ENCODE measurements at regions not wholly inside any gene's neighbourhood (a gene's known extent, or its start where the extent isn't known, plus 50 kb on each side); places are given as distances from the start of the nearest gene placed in this dataset.

- H3K27ac ChIP-seq (ENCODE audit: low read depth in 1 of 2, low read length in 2 of 2): no peak overlapping the region
- no peak overlapping the region for H3K4me3 ChIP-seq (replicated peaks in 1 of 3; ENCODE audit: low read depth in 2 of 3, low read length in 3 of 3)
- no peak for DNase-seq
- H3K4me3 Mint-ChIP-seq: no peak overlapping the region
- H2AFZ ChIP-seq (ENCODE audit: insufficient read depth, low read depth, low read length, poor library complexity, severe bottlenecking): no peak overlapping the region
- H3K4me2 ChIP-seq (replicated peaks; ENCODE audit: extremely low read depth, low read length, poor library complexity, severe bottlenecking): no peak overlapping the region
- H3K9me3 ChIP-seq (replicated peaks in 1 of 2; ENCODE audit: control insufficient read depth in 1 of 2, insufficient read depth in 1 of 2, low read length in 2 of 2): no peaks in the 10 kb centered on the region
- no peaks in the 10 kb centered on the region for H4K20me1 ChIP-seq (ENCODE audit: insufficient read depth, low read length)
- no peaks in the 10 kb centered on the region for H3K36me3 ChIP-seq (replicated peaks in 1 of 2; ENCODE audit: control insufficient read depth in 1 of 2, insufficient read depth in 2 of 2, low read length in 2 of 2)
- no peaks in the 10 kb centered on the region for H3K4me1 ChIP-seq (ENCODE audit: control insufficient read depth in 1 of 2, insufficient read depth in 2 of 2, low read length in 2 of 2)
- intact Hi-C loops (cut with micrococcal nuclease): no loop called here
- H3K36me3 Mint-ChIP-seq: no peaks in the 10 kb centered on the region
- no peaks in the 10 kb centered on the region for H3K27me3 ChIP-seq (ENCODE audit: control insufficient read depth in 2 of 2, insufficient read depth in 2 of 2, low read length in 2 of 2)
- H3K9me3 Mint-ChIP-seq: peaks cover 0 to 7% (median 0%) of the 10 kb centered on the region in 7 donors
- WGBS (ENCODE audit: insufficient coverage): 100% methylated on average over 2 of the region's 3 CpGs
- no peaks in the 10 kb centered on the region for H3K79me2 ChIP-seq (ENCODE audit: insufficient read depth, low read length)
- TF ChIP-seq CTCF (IDR thresholded peaks at IDR 0.05): no peak
- no peak overlapping the region for H3K27ac Mint-ChIP-seq
- H3K27me3 Mint-ChIP-seq (ENCODE audit: low read depth in 3 of 3): no peaks in the 10 kb centered on the region
- no peaks in the 10 kb centered on the region for H3K4me1 Mint-ChIP-seq
- no peak overlapping the region for H3K9ac ChIP-seq (ENCODE audit: insufficient read depth, low read length, poor library complexity, severe bottlenecking)
These were observed 214.9 kb upstream of the SYNDIG1 start for GRCh38 chr20:24254480-24254879.

GRCh38 chr20:24253321-24253720, 216.1 kb upstream of the SYNDIG1 start:
- Histone ChIP-seq H2AFZ (ENCODE audit: insufficient read depth, low read depth, low read length, poor library complexity, severe bottlenecking) (no peak overlapping the region), H3K9me3 (replicated peaks in 1 of 2; ENCODE audit: control insufficient read depth in 1 of 2, insufficient read depth in 1 of 2, low read length in 2 of 2) (peaks cover 5 to 6% of the 10 kb centered on the region in 2 donors), H3K79me2 (ENCODE audit: insufficient read depth, low read length) (no peaks in the 10 kb centered on the region), H4K20me1 (ENCODE audit: insufficient read depth, low read length) (no peaks in the 10 kb centered on the region), H3K36me3 (replicated peaks in 1 of 2; ENCODE audit: control insufficient read depth in 1 of 2, insufficient read depth in 2 of 2, low read length in 2 of 2) (no peaks in the 10 kb centered on the region), H3K4me3 (replicated peaks in 1 of 3; ENCODE audit: low read depth in 2 of 3, low read length in 3 of 3) (no peak overlapping the region), H3K4me1 (ENCODE audit: control insufficient read depth in 1 of 2, insufficient read depth in 2 of 2, low read length in 2 of 2) (no peaks in the 10 kb centered on the region), H3K27ac (ENCODE audit: low read depth in 1 of 2, low read length in 2 of 2) (no peak overlapping the region), H3K9ac (ENCODE audit: insufficient read depth, low read length, poor library complexity, severe bottlenecking) (no peak overlapping the region), H3K4me2 (replicated peaks; ENCODE audit: extremely low read depth, low read length, poor library complexity, severe bottlenecking) (no peak overlapping the region), H3K27me3 (ENCODE audit: control insufficient read depth in 2 of 2, insufficient read depth in 2 of 2, low read length in 2 of 2) (no peaks in the 10 kb centered on the region)
- no peak for DNase-seq
- no CpG with 5 or more reads among the region's 6 CpGs for WGBS (ENCODE audit: insufficient coverage)
- Mint-ChIP-seq H3K9me3 (peaks cover 0 to 10% (median 0%) of the 10 kb centered on the region in 7 donors), H3K4me1 (no peaks in the 10 kb centered on the region), H3K36me3 (no peaks in the 10 kb centered on the region), H3K4me3 (no peak overlapping the region), H3K27ac (no peak overlapping the region), H3K27me3 (ENCODE audit: low read depth in 3 of 3) (peaks cover 0 to 1% (median 0%) of the 10 kb centered on the region in 3 donors)
- intact Hi-C loops (cut with micrococcal nuclease): no loop called here
- no peak for TF ChIP-seq CTCF (IDR thresholded peaks at IDR 0.05)

All from CD14-positive monocyte (primary cell).